CD4-positive, alpha-beta T cell treated with Interleukin-15 for 1 hour (primary cell): ENCODE measurements at regions not wholly inside any gene's neighbourhood (a gene's known extent, or its start where the extent isn't known, plus 50 kb on each side); places are given as distances from the start of the nearest gene placed in this dataset.
"Not testable (repeated sequence)": the region's sequence is repeated elsewhere in the genome, so short reads cannot be mapped to it uniquely, and the experiment has no call there.

Experiments
- DNase-seq: peaks from one replicate; pipeline ENCODE4 v3.0.0-alpha.2; 2020

DNA sequence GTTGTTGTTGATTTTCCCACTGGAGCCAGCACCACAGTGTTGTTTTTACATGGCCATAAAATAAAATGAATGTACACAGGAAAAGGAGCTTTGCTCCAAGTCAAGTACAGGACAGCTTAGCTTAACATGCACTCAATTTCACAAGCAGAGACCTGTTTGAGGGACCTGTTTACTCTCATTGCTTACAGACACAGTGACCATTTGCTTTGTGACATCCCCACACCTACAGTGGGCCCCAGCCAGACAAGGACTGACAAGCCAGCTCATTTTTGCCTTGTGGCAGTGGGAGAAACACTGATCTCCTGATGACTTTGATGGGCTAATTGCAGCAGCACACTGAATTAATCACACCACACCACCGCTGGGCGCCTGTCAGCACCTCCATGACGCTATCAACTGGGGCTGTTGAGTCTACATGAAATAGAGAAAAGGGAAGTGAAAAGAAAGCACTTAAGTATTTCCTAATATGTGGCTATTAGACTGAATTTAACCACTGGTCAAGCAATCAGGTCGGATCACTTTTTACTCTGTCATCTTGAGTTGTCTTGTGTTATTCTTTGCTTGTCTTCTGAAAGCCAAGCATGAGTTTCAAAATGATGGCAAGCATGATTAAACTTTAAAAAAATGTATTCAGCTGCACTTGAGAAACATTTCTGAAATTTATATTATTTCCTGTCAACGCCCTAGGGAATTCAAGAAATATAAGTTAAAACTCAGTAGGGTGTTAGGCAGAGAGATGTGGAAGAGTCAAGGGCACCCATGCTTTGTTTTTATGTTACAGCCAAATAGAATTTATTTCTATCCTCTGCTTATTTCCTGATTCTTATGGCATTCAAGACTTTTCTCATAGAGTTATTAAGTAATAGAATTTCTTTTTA, 557.7 kb downstream of the RAB28 start:
- DNase-seq = no peak

DNA sequence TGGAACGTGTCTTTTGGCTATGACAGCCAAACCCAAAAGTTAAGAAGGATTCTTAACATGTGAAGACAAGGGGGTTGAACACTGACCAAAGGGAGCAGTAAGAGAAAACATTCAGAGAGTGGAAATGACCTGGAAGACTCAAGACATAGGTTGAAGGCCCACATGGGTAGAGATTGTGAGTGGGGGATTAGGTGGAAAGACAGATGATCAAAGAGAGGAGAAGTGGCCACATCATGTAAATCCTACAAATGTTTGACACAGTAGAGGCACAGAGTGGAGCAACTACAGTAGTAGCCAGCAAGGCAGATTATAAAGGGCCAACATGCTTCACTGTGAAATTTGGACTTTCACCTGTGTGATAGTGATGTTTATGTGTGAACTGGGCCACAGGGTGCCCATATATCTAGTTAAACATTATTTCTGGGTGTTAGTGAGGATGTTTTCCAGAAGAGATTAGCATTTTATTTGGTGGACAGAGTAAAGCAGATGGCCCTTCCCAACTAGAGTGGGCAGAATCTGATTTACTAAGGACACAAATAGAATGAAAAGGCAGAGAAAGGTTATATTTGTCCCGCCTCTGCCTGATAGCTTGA, 559.3 kb downstream of the RAB28 start:
- no peak for DNase-seq

DNA sequence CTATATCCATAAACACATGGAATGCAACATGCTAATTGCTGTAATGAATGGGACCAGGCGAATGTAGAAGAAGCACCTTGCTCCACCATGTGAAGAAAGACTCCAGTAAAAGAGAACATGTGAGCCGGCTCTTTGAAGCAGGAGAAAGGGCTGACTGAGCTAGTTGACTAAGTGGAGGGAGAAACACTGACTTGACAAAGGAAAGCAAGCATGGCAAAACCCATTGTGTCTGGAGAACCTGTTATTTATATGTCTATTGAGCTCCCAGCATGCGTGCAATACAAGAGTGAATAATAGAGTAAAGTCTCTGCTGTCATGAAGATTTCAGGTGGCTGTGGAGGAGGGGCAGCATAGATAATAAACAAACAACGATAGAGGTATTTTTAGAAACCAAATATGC, 559.9 kb downstream of the RAB28 start:
- DNase-seq = no peak

GRCh38 chr4:12912896-12913418, 571.2 kb downstream of the RAB28 start:
- DNase-seq = no peak

GRCh38 chr4:12911750-12912358, 572.3 kb downstream of the RAB28 start:
- no peak for DNase-seq

- not testable (repeated sequence) for DNase-seq
Measured at GRCh38 chr4:12903640-12904039, 580.5 kb downstream of the RAB28 start.

GRCh38 chr4:12902735-12903134, 581.4 kb downstream of the RAB28 start:
- no peak for DNase-seq

- DNase-seq = no peak
Measured at GRCh38 chr4:12897954-12898353, 586.2 kb downstream of the RAB28 start.

GRCh38 chr4:12894062-12894461, 590.1 kb downstream of the RAB28 start:
- no peak for DNase-seq

GRCh38 chr4:12889054-12889453, 595.1 kb downstream of the RAB28 start:
- no peak for DNase-seq

GRCh38 chr4:12884846-12885796, 599.0 kb downstream of the RAB28 start:
- DNase-seq = no peak

DNA sequence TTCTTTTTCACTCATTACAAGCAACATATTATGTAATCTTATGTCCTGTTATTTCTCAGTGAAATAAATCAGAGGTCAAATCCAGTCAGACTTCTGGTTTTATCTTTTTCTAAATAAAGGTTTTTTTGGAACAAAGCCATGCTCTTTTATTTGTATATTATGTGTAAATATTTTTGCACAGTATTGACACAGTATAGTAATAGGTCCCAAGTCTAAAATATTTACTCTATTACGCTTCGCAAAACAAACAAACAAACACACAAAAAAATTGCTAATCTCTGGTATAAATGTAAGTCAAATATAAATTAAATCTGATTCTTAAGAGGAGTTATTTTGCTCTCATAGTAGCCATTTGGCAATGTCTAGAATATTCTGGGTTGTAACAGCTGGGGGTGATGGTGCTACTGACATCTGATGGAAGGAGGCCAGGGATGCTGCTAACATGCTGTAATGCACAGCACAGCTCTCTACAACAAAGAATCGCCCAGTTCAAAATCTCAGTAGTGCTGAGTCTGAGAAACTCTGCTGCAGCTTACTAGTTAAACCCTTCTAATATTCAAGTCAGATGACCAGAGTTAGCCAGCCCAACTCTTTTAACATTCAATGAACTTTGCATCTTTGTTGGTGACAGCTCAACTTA, 602.1 kb downstream of the RAB28 start:
- no peak for DNase-seq

- no peak for DNase-seq
Measured at GRCh38 chr4:12880844-12881243, 603.3 kb downstream of the RAB28 start.

DNA sequence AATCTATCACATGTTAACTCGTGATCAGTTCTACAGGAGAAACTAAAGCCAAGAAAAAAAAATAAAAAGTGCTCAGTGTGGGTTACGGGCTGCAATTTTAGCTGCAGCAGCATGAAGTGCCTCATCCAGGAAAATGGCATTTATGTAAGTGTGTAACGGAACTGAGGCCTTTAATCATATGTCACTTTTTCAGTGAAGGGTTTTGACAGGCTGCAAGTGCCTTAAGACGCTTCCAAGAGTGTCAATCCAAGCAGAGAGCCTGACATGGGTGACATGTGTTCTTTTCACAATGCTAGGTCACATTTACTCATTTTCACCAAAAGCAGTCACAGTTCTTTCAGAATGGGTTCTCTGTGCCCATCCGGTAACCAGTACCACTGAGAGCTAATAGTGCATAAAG, 604.6 kb downstream of the RAB28 start:
- DNase-seq = no peak

- DNase-seq = no peak
Measured at GRCh38 chr4:12875640-12876243, 608.4 kb downstream of the RAB28 start.

DNA sequence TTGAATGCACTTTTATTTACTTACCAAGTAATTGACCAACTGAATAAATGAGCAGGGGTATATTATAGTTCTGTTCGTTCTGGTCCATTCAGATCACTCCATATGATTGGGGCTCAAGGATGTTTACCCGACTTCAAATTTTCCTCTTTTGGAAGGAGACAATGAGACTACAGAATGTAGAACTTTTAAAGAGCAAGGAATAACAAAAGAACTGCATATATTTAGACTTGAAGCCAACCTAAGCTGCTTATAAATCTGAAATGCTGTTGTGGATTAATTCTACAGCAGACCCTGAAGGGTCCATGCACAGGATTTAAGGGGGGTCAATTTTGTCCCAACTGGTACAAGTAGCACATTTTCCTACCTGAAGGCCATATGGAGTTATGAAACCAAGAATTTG, 610.8 kb downstream of the RAB28 start:
- no peak for DNase-seq

- no peak for DNase-seq
Measured at GRCh38 chr4:12861422-12861821, 622.7 kb downstream of the RAB28 start.

GRCh38 chr4:12852338-12853307, 631.5 kb downstream of the RAB28 start:
- DNase-seq = no peak

DNA sequence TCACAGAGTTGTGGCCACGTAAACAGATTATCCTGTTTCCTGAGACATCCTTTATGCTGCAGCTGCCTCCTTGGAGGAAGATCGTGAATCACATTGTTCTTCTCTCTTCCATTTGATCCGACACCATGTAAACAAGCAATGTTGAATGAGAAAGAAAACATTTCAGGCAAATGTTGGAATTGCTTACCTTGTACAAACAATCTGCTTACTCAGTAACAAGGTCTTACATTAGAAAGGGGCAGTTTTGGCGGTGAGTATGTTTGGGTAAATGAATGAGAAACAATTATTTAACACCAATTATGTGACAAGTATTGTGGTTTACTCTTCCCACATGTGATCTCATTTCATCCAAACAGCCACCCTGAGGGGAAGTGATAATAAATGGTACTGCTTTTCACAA, 637.8 kb downstream of the RAB28 start:
- no peak for DNase-seq

GRCh38 chr4:12844141-12844540, 640.0 kb downstream of the RAB28 start:
- no peak for DNase-seq

DNA sequence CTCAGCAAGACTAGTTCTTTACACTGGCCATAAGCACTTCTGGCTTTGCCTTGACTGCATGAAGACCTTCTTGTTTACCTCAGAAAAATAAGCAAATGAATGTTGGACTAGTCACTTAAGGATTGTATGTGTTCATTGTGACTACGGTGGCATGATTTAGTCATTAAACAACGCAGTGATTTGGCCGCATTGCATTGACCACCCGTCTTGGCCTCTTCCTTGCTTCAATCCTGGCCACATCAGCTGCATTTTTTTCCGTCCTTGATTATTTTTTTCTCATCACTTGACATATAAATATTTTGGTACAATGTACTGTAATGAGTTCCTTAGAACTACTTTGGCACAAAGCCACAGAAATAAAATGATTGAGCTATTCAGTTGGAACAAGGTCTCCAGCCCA, 656.2 kb downstream of the RAB28 start:
- no peak for DNase-seq
